Transverse colon (tissue), 3 donors: ENCODE measurements at regions not wholly inside any gene's neighbourhood (a gene's known extent, or its start where the extent isn't known, plus 50 kb on each side); places are given as distances from the start of the nearest gene placed in this dataset.

Source experiments
- EP300 ChIP-seq: sonication (generic); formaldehyde crosslinking; IDR thresholded peaks from one replicate; pipeline ENCODE4 v1.6.1; 2017; ENCODE audit warnings: antibody characterized with exemption, low read depth
- POLR2A ChIP-seq: fragments of 450-650 bp; IDR thresholded peaks from one replicate; pipeline ENCODE4 v1.6.1; 2016; ENCODE audit warnings: antibody characterized with exemption, mild to moderate bottlenecking, moderate library complexity
- TF ChIP-seq, protein P1 (sequence below), 5 experiments: fragments of 200-600 bp in 3 of 5; fragments of 450-650 bp in 2 of 5; sonication (generic) in 3 of 5; IDR thresholded peaks; 1 replicate in 2 of 5; 2 replicates in 3 of 5; pipeline ENCODE4 v1.5.1; 2016 to 2017; ENCODE audit warnings: antibody characterized with exemption in 5 of 5, inconsistent platforms in 3 of 5, mild to moderate bottlenecking in 2 of 5, moderate library complexity in 1 of 5

DNA sequence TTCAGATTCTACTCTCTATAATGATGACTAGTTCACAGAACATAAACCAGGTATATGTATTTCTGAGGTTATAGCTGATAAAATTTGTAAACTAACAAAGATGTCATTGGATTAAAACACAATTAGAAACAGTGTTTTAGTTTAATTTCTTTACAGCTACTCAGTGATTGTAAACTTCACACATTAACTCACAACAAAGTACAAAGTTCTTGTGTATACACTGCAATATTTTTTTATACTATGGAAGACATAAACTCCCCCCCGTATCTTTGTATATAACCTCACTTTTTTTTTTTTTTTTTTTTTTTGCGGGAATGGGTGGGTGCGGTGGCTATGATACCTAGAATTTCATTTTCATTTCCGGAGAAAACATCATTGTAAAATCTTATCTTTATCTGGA, 1043.2 kb downstream of the PCDH18 start:
- TF ChIP-seq, protein P1, sequence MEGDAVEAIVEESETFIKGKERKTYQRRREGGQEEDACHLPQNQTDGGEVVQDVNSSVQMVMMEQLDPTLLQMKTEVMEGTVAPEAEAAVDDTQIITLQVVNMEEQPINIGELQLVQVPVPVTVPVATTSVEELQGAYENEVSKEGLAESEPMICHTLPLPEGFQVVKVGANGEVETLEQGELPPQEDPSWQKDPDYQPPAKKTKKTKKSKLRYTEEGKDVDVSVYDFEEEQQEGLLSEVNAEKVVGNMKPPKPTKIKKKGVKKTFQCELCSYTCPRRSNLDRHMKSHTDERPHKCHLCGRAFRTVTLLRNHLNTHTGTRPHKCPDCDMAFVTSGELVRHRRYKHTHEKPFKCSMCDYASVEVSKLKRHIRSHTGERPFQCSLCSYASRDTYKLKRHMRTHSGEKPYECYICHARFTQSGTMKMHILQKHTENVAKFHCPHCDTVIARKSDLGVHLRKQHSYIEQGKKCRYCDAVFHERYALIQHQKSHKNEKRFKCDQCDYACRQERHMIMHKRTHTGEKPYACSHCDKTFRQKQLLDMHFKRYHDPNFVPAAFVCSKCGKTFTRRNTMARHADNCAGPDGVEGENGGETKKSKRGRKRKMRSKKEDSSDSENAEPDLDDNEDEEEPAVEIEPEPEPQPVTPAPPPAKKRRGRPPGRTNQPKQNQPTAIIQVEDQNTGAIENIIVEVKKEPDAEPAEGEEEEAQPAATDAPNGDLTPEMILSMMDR (IDR thresholded peaks at IDR 0.05): no peak
- TF ChIP-seq EP300 (no peak), POLR2A (no peak)
